Small intestine (tissue), 7 donors: ENCODE measurements at regions not wholly inside any gene's neighbourhood (a gene's known extent, or its start where the extent isn't known, plus 50 kb on each side); places are given as distances from the start of the nearest gene placed in this dataset.

Experiments used
- DNase-seq, 2 donors: peaks; one replicate each; pipeline versions ENCODE4 v3.0.0 to v3.0.0-alpha.2; 2013
- FAIRE-seq: peaks from 2 replicates; lab custom pipeline; 2012; peaks lifted over from hg19 to GRCh38; lab: Jason Lieb, UNC
- H3K27ac ChIP-seq, 3 donors: one replicate each; pipeline ENCODE4 v1.5.1; 2013; ENCODE audit warnings: low read length in 2 of 3, mild to moderate bottlenecking in 2 of 3, control low read depth in 1 of 3, inconsistent platforms in 1 of 3, low read depth in 1 of 3, moderate library complexity in 1 of 3
- H3K27me3 ChIP-seq, 3 donors: one replicate each; pipeline ENCODE4 v1.6.1; 2013; ENCODE audit warnings: low read length in 3 of 3, inconsistent platforms in 1 of 3; ENCODE audit not compliant: control insufficient read depth in 3 of 3, insufficient read depth in 3 of 3
- H3K36me3 ChIP-seq, 3 donors: one replicate each; pipeline ENCODE4 v1.6.1; 2013; ENCODE audit warnings: low read length in 3 of 3, inconsistent platforms in 1 of 3, low read depth in 1 of 3, mild to moderate bottlenecking in 1 of 3, moderate library complexity in 1 of 3; ENCODE audit not compliant: control insufficient read depth in 3 of 3, insufficient read depth in 2 of 3
- H3K4me1 ChIP-seq, 3 donors: one replicate each; pipeline ENCODE4 v1.6.1; 2013; ENCODE audit warnings: low read length in 2 of 3, inconsistent platforms in 1 of 3, low read depth in 1 of 3, mild to moderate bottlenecking in 1 of 3, moderate library complexity in 1 of 3; ENCODE audit not compliant: control insufficient read depth in 3 of 3, insufficient read depth in 2 of 3
- H3K4me3 ChIP-seq, 3 donors: one replicate each; pipeline ENCODE4 v1.5.1; 2013; ENCODE audit warnings: low read length in 3 of 3, control low read depth in 1 of 3, inconsistent platforms in 1 of 3, low read depth in 1 of 3, mild to moderate bottlenecking in 1 of 3, moderate library complexity in 1 of 3
- H3K9me3 ChIP-seq, 2 donors: one replicate each; pipeline ENCODE4 v1.6.1; 2013; ENCODE audit warnings: low read depth in 1 of 2, low read length in 1 of 2; ENCODE audit not compliant: control insufficient read depth in 2 of 2, insufficient read depth in 1 of 2
- WGBS, 3 donors: extraction: QIAGEN DNeasy Blood & Tissue Kit; methylation state at CpG; one replicate each; pipeline ENCODE4 v1.1.7; 2013; 5-methylcytosine and 5-hydroxymethylcytosine counted together
- donor health status: healthy with polysubstance abuse.
- donor health status: control.
- donor health status: control.
- donor health status: Bipolar disorder and iron deficiency.
- donor health status: healthy.

DNA sequence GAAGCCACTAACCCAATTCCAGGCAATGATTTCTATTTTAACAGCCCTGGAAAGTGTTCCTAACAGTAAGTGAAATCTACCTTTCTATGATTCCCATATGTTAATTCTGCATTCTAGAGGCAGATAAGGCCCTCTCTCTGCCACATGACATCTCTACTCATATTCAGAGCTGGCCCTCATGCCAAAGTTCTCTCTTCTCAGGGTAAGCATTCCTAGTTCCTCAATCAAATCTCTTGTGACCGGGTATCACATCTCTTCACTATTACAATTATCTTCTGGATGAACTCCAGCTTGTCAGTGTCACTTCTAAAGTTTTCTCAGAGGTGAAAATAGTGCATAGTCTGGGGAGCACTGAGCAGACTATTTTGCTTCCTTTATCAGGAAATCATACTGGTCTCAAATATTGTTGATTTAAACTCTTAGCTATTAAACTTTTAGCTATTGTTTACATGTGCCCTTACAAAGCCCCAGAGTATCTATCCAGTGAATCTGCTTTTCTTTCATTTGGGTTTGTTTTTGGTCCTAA is 66.4 kb upstream of the TNFSF18 start:
- Histone ChIP-seq H3K27ac (no peak overlapping the region), H3K36me3 (no peaks in the 10 kb centered on the region), H3K4me1 (peaks cover 0 to 4% (median 0%) of the 10 kb centered on the region in 3 donors), H3K4me3 (no peak overlapping the region), H3K9me3 (no peaks in the 10 kb centered on the region), H3K27me3 (no peaks in the 10 kb centered on the region)
- FAIRE-seq, result no peak
- 53 to 69% (median 57%) methylated on average over 1 of the region's 1 CpG for WGBS, 3 donors
- DNase-seq, result no peak

- no peak for DNase-seq
- Histone ChIP-seq H3K36me3 (no peaks in the 10 kb centered on the region), H3K4me3 (no peak overlapping the region), H3K9me3 (no peaks in the 10 kb centered on the region), H3K27ac (no peak overlapping the region), H3K4me1 (no peaks in the 10 kb centered on the region), H3K27me3 (no peaks in the 10 kb centered on the region)
- no peak for FAIRE-seq
- WGBS, 3 donors, result 52 to 60% (median 55%) methylated on average over 2 of the region's 2 CpGs
These were observed 63.6 kb upstream of the TNFSF18 start for GRCh38 chr1:173114346-173114745.

DNA sequence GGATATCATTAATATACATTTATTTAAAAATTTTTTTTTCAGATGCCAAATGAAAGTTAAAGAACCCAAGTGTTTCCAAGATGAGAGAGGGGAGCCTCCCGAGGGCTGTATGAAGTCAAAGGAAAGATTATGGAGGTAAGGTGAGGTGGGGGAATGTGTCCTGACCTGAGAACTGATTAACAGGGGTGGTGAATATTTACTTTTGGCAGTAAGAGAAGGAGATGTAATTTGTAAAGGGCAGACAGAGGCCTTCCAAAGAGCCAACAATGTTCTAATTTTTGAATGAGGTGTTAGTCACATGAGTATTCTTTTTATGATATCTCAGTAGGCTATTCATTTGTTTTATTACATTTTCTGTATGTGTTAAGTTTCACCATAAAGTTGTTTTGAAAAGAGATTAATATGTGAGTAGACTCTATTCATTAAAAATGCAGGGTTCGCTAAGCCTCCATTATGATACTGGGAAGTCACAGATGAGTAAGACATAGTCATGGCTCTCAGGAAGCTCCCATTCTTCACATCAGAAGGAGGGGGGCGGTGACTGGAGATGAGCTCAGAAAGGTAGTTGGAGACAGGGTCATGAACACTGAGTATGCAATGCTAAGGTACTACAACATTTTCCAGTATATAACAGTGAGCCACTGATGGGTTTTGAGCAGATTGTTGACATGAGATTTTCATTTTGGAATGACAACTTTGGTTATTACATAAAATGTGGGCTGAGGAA is 62.4 kb upstream of the TNFSF18 start:
- DNase-seq, result no peak
- Histone ChIP-seq H3K4me1 (no peaks in the 10 kb centered on the region), H3K36me3 (no peaks in the 10 kb centered on the region), H3K4me3 (no peak overlapping the region), H3K9me3 (peaks cover 0 to 4% of the 10 kb centered on the region in 2 donors), H3K27me3 (no peaks in the 10 kb centered on the region), H3K27ac (no peak overlapping the region)
- FAIRE-seq, result no peak
- WGBS, 3 donors, result 78 to 94% (median 87%) methylated on average over 3 of the region's 3 CpGs

GRCh38 chr1:173112129-173112528 is 61.4 kb upstream of the TNFSF18 start:
- Histone ChIP-seq H3K4me1 (no peaks in the 10 kb centered on the region), H3K9me3 (peaks cover 0 to 4% of the 10 kb centered on the region in 2 donors), H3K27ac (no peak overlapping the region), H3K36me3 (no peaks in the 10 kb centered on the region), H3K27me3 (no peaks in the 10 kb centered on the region), H3K4me3 (no peak overlapping the region)
- FAIRE-seq, result no peak
- DNase-seq, result no peak

GRCh38 chr1:173107696-173108095 is 57.0 kb upstream of the TNFSF18 start:
- Histone ChIP-seq H3K4me3 (no peak overlapping the region), H3K4me1 (no peaks in the 10 kb centered on the region), H3K36me3 (no peaks in the 10 kb centered on the region), H3K27ac (no peak overlapping the region), H3K9me3 (peaks cover 0 to 15% of the 10 kb centered on the region in 2 donors), H3K27me3 (no peaks in the 10 kb centered on the region)
- DNase-seq, result no peak
- WGBS, 3 donors, result 81 to 88% (median 86%) methylated on average over 2 of the region's 2 CpGs
- no peak for FAIRE-seq

DNA sequence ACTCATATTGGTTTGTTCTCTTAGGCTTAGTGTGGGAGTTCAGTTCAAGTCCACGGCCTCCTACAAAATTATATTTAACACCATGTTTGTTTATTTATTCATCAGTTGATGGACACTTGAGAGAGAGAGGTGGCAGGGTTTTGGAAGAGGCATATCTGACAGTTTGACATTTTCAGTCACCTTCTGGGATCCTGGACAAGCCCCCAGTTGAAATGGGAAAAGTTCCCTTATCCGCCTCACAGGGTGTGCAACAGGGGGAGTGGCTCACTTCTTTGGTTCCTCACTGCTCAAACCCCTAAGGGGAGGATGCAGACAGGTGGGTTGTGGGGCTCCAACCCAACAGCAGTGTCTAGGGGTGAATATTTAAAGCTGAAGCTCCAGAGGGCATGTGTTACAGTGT is 52.3 kb upstream of the TNFSF18 start:
- DNase-seq (no peak), FAIRE-seq (no peak)
- no peaks in the 10 kb centered on the region for H3K36me3 ChIP-seq
- WGBS, 3 donors, result 93 to 100% (median 98%) methylated on average over 2 of the region's 2 CpGs
- H3K4me3 ChIP-seq, result no peak overlapping the region
- peaks cover 0 to 11% of the 10 kb centered on the region in 2 donors for H3K9me3 ChIP-seq
- no peaks in the 10 kb centered on the region for H3K4me1 ChIP-seq
- no peak overlapping the region for H3K27ac ChIP-seq
- H3K27me3 ChIP-seq, result no peaks in the 10 kb centered on the region

GRCh38 chr1:173101589-173101988 is 50.8 kb upstream of the TNFSF18 start:
- FAIRE-seq, result no peak
- Histone ChIP-seq H3K4me1 (no peaks in the 10 kb centered on the region), H3K27ac (no peak overlapping the region), H3K27me3 (no peaks in the 10 kb centered on the region), H3K9me3 (peaks cover 0 to 11% of the 10 kb centered on the region in 2 donors), H3K4me3 (no peak overlapping the region), H3K36me3 (no peaks in the 10 kb centered on the region)
- WGBS, 3 donors, result 75 to 78% (median 76%) methylated on average over 1 of the region's 1 CpG
- no peak for DNase-seq

DNA sequence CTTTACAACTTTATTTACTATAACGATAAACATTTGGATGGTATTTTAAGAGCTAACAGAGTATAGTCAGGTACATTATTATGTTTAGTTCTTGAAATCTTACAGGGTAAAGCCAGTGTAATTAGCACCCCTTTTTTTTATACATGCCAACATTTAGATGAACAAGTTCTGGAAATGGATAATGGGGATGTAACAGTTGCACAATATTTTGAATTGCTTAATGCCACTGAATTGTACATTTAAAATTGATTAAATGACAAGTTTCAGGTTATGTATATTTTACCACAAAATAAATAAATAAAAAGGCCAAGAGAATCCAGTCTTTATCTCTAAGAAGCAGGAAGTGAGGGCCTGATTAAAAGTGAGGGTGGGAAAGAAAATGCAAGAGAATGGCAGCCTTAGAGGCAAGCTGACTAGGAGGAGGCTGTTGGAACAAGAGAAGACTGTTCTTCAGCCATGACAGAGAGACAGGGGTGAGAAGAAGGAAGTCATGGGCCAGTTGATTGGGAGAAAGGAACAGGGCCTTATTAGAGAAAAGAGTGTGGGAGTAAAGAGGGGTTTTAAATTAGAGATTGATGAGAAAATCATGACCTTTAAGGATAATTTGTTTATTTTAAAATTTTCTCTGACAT is 49.9 kb upstream of the TNFSF18 start:
- Histone ChIP-seq H3K27me3 (no peaks in the 10 kb centered on the region), H3K36me3 (no peaks in the 10 kb centered on the region), H3K9me3 (peaks cover 0 to 11% of the 10 kb centered on the region in 2 donors), H3K4me3 (no peak overlapping the region), H3K4me1 (no peaks in the 10 kb centered on the region), H3K27ac (no peak overlapping the region)
- FAIRE-seq (no peak), DNase-seq (no peak)
- 92 to 96% (median 93%) methylated on average over 1 of the region's 1 CpG for WGBS, 3 donors
